HG03045 (cell line): ENCODE measurements at regions not wholly inside any gene's neighbourhood (a gene's known extent, or its start where the extent isn't known, plus 50 kb on each side); places are given as distances from the start of the nearest gene placed in this dataset.

ENCODE experiments used
- ATAC-seq: cut with Tn5 transposase; IDR thresholded peaks from one replicate; pipeline ENCODE4 v1.9.1; 2021; ENCODE audit warnings: mild to moderate bottlenecking, moderate library complexity; ENCODE audit not compliant: unreplicated experiment

DNA sequence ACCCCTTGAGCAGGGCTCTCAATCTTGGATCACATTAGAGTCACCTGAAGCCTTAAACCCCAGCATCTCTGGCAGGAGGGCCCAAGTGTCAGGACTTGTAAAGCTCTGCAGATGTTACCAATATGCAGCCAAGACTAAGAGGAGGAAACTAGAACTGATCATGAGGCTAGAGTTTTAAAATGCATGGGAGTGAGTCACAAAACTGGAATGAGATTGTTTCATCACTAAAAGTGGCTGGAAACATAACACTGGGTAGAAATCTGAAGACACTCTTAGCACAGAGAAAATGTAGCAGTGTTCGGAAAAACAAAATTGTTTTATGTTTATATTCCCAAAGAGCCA lies 63.3 kb upstream of the GHITM start:
- no peak for ATAC-seq

DNA sequence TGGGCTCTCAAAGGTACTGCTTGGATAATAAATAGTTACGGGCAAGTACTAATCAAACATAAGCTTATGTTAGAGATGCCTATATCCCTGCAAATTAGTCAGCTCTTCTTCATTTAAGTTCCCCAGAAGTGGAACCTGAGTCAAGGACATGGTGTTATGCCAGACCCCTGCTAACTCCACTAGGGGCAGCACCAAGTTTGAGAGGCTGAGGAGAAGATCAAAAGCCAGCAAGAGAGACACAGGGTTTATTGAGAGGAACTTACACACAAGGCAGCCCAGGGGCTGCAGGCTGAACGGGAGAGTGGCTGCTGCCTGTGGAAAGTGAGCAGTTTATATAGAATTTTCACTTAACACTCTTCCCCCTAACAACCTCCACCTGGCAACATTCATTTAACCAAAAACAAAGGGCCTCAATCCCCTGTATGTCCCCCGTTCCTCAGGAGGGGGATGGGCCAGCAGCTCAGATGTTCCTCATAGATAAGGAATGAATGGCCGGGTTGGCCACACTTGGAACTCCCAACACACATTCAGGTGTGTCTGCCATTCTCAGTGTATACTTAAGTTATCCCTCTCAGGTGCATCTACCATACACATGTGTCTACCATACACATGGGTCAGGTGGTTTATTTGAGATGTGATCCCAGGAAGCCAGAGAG lies 62.6 kb upstream of the GHITM start:
- no peak for ATAC-seq

DNA sequence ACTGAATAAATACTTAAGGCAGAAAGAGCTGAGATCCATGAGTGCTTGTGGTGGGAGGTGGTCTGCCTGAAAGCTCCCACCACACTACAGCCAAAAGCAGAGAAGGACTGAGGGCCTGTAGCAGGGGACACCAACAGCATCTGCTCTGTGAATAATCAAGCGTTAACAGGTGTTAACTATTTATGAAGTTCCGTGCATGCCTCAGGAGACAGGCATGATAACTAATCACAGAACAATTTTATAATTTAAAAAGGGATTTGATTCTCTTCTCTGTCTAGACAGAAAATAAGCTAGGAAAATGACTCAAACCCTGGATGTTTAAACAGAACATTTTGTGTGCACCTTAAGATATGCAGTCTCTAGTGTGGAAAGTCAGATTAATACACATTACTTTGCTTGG lies 61.5 kb upstream of the GHITM start:
- no peak for ATAC-seq

DNA sequence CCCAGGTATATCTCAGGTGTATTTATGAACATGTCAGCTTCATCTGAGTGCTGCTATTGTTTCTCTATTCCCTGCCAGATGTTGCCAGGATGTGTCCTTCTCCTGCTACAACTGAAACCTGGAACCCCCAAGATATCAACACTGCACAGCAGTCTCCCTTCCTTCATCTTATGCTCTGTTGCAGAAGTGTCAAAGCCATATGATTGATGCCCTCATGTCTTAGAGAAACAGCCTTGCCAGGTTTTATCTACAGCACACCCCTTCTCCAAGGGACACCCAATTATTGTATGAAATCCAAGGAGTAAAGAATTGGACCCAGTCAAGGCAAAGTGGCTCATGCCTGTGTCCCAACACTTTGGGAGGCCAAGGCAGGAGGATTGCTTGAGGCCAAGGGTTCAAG lies 60.5 kb upstream of the GHITM start:
- no peak for ATAC-seq

DNA sequence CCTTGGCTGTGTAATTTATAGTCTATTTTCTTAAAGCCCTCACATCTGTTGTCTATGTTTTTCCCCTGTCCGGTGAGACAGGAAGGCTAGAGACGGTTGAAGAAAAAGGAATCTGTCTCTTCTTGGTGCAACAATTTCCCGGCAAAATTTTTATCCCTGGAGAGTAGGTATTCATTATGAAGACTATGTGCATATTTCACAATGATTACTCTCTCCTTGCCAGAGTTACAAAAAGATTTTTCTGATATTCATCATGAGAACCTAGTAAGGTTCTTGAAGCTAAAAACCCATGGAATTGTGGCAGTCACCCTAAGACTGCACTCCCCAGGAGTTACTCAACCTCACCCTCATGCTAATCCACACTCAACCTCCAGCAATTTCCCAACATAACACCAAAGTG lies 55.0 kb upstream of the GHITM start:
- no peak for ATAC-seq

DNA sequence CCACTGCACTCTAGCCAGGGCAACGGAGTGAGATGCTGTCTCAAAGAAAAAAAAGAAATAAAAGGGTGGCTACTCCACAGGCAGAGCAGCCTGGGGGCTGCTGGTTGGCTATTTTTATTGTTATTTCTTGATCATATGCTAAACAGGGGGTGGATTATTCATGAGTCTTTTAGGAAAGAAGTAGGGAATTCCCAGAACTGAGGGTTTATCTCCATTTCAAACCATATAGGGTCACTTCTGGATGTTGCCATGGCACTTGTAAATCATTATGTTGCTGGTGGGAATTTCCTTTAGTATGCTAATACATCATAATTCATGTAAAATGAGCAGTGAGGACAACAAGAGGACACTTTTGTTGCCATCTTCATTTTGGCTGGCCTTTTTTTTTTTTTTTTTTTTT lies 52.1 kb upstream of the GHITM start:
- ATAC-seq = no peak

DNA sequence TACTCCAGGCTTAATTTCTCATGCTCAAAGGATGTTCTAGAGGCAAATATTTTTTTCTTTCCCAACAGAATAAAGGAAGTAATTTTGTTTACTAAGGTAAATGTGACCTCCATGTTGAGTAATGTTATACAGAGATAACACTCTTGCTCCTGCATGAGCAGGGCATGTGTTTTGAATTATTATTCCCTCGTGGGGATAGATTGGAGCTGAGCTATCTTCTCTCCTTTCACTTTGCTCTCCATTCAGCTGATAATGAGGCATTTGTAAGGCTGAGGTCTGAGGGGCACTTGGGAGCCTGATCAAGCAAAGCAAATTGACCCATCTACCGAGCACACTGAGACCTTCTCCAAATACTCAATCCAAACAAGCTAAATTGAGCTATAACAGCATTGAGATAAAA lies 50.7 kb upstream of the GHITM start:
- ATAC-seq = no peak

DNA sequence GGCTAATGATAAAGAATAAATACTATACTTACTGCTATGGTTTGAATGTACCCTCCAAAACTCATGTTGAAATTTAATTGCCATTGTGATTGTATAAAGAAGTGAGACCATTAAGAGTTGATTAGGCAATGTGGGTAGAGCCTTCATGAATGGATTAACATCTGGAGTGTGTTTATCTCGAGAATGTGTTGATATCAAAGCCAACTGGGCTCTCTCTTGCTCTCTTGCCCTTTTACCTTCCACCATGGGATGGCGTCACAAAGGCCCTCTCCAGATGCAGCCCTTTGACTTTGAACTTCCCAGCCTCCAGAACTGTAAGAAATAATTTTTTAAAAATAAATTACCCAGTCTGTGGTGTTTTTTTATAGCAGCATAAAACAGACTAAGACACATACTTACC lies 50.1 kb upstream of the GHITM start:
- no peak for ATAC-seq
